PC-3 (cell line): ENCODE measurements at regions not wholly inside any gene's neighbourhood (a gene's known extent, or its start where the extent isn't known, plus 50 kb on each side); places are given as distances from the start of the nearest gene placed in this dataset.

Experiments used
- ATAC-seq: fragments of 200-7000 bp; cut with Tn5 transposase; 2 replicates; pipeline ENCODE4 v1.9.1; 2020; ENCODE audit warnings: mild to moderate bottlenecking, moderate library complexity
- BruUV-seq: library from RNA; stranded (reverse); fragments of 400-500 nt; replicated peaks from 2 replicates; lab custom pipeline; 2021; lab: Mats Ljungman, UMichigan
- CTCF ChIA-PET: fragments of 300-600 bp; sonication (Branson Sonifier 250); formaldehyde crosslinking; loops from one replicate; lab custom pipeline; 2022; ENCODE audit warnings: antibody characterized with exemption; lab: Charles Lee
- POLR2A ChIA-PET: fragments of 300-600 bp; sonication (Branson Sonifier 250); formaldehyde crosslinking; loops from one replicate; lab custom pipeline; 2022; ENCODE audit warnings: antibody characterized with exemption; ENCODE audit not compliant: unreplicated experiment; lab: Charles Lee
- DNase-seq: peaks from one replicate; pipeline ENCODE4 v3.0.0-alpha.2; 2015
- H2AFZ ChIP-seq: fragments of 300-600 bp; sonication (generic); 2 replicates; pipeline ENCODE4 v1.6.0; 2016; ENCODE audit warnings: antibody characterized with exemption, low read length
- H3F3A ChIP-seq: fragments of 300-600 bp; sonication (generic); one replicate; pipeline ENCODE4 v1.6.0; 2017; ENCODE audit warnings: antibody characterized with exemption, low read length, control low read depth, mild to moderate bottlenecking; ENCODE audit not compliant: unreplicated experiment
- H3K27ac ChIP-seq: fragments of 300-600 bp; sonication (generic); 2 replicates; pipeline ENCODE4 v1.5.1; 2016; ENCODE audit warnings: mild to moderate bottlenecking, low read length
- H3K27me3 ChIP-seq: fragments of 300-600 bp; sonication (generic); 2 replicates; pipeline ENCODE4 v1.6.1; 2016; ENCODE audit warnings: low read length, mixed read lengths
- H3K36me3 ChIP-seq: fragments of 300-600 bp; sonication (generic); 2 replicates; pipeline ENCODE4 v1.6.1; 2016; ENCODE audit warnings: low read depth, mixed run types, low read length, mixed read lengths
- H3K4me1 ChIP-seq: fragments of 300-600 bp; sonication (generic); 2 replicates; pipeline ENCODE4 v1.5.1; 2016; ENCODE audit warnings: low read length; ENCODE audit not compliant: insufficient read depth
- H3K4me2 ChIP-seq: fragments of 300-600 bp; sonication (generic); 2 replicates; pipeline ENCODE4 v1.6.0; 2016; ENCODE audit warnings: low read length
- H3K4me3 ChIP-seq: fragments of 300-600 bp; sonication (generic); 2 replicates; pipeline ENCODE4 v1.5.1; 2016; ENCODE audit warnings: mild to moderate bottlenecking, low read length, mixed read lengths
- H3K79me2 ChIP-seq: fragments of 300-600 bp; sonication (generic); 2 replicates; pipeline ENCODE4 v1.6.1; 2017; ENCODE audit warnings: low read length, mixed read lengths
- H3K9ac ChIP-seq: fragments of 300-600 bp; sonication (generic); 2 replicates; pipeline ENCODE4 v1.6.0; 2016; ENCODE audit warnings: mild to moderate bottlenecking, low read length
- H3K9me2 ChIP-seq: fragments of 300-600 bp; sonication (generic); replicated peaks from 2 replicates; pipeline ENCODE4 v1.6.1; 2016; ENCODE audit warnings: mixed run types, low read length, mixed read lengths
- H3K9me3 ChIP-seq: fragments of 300-600 bp; sonication (generic); 2 replicates; pipeline ENCODE4 v1.6.1; 2016; ENCODE audit warnings: low read length, mixed read lengths
- H4K20me1 ChIP-seq: fragments of 300-600 bp; sonication (generic); 2 replicates; pipeline ENCODE4 v1.6.1; 2016; ENCODE audit warnings: low read length, mixed read lengths
- CTCF ChIP-seq: fragments of 300-600 bp; sonication (generic); conservative IDR thresholded peaks from 2 replicates; pipeline ENCODE4 v1.5.1; 2017; ENCODE audit warnings: antibody characterized with exemption, low read depth, mild to moderate bottlenecking, low read length
- EZH2 ChIP-seq: fragments of 300-600 bp; sonication (generic); IDR thresholded peaks from one replicate; pipeline ENCODE4 v1.6.1; 2017; ENCODE audit warnings: antibody characterized with exemption, mild to moderate bottlenecking, low read length; ENCODE audit not compliant: unreplicated experiment
- EZH2phosphoT487 ChIP-seq: fragments of 300-600 bp; sonication (generic); IDR thresholded peaks from 2 replicates; pipeline ENCODE4 v1.6.1; 2018; ENCODE audit warnings: mild to moderate bottlenecking, antibody characterized with exemption, low read length, borderline replicate concordance
- intact Hi-C: fragments of 100-400 bp; cut with micrococcal nuclease; formaldehyde crosslinking; loops from 2 replicates; pipeline ENCODE4 v1.9.0; 2023

- TF ChIP-seq EZH2 = no peak
- TF ChIP-seq EZH2phosphoT487 = no peak
- TF ChIP-seq CTCF = no peak
- POLR2A ChIA-PET = no interaction called here
- no peaks in the 10 kb centered on the region for H3K9me2 ChIP-seq
- no peak overlapping the region for H3K4me2 ChIP-seq
- intact Hi-C loops = no loop called here
- CTCF ChIA-PET = no interaction called here
- no peaks in the 10 kb centered on the region for H4K20me1 ChIP-seq
- H3K4me1 ChIP-seq = no peaks in the 10 kb centered on the region
- no peak overlapping the region for H2AFZ ChIP-seq
- 0 out of 2 replicates have a peak, but pooled peaks cover 6% of the 10 kb centered on the region for H3K27me3 ChIP-seq
- H3K27ac ChIP-seq = no peak overlapping the region
- no peaks in the 10 kb centered on the region for H3K79me2 ChIP-seq
- BruUV-seq = no TSS peak
- H3K36me3 ChIP-seq = peaks cover 6% of the 10 kb centered on the region; the same call in 1 of the 2 replicates
- peaks cover 28% of the 10 kb centered on the region for H3K9me3 ChIP-seq
- H3K9ac ChIP-seq = no peak overlapping the region
- ATAC-seq (no peak), DNase-seq (no peak)
- H3F3A ChIP-seq = no peaks in the 10 kb centered on the region
- H3K4me3 ChIP-seq = no peak overlapping the region
Measured at GRCh38 chr12:34597548-34598351, 575.5 kb downstream of the ALG10 start.

- Histone ChIP-seq H3K4me1 (no peaks in the 10 kb centered on the region), H3K4me2 (no peak overlapping the region), H3K9me3 (peaks cover 23% of the 10 kb centered on the region), H2AFZ (no peak overlapping the region), H3K9me2 (no peaks in the 10 kb centered on the region), H3K9ac (no peak overlapping the region), H3K27ac (no peak overlapping the region), H3F3A (no peaks in the 10 kb centered on the region), H3K27me3 (0 out of 2 replicates have a peak, but pooled peaks cover 11% of the 10 kb centered on the region), H3K4me3 (no peak overlapping the region), H3K79me2 (no peaks in the 10 kb centered on the region), H4K20me1 (no peaks in the 10 kb centered on the region), H3K36me3 (peaks cover 6% of the 10 kb centered on the region; the same call in 1 of the 2 replicates)
- no peak for ATAC-seq
- ChIA-PET POLR2A (no interaction called here), CTCF (no interaction called here)
- no TSS peak for BruUV-seq
- DNase-seq = no peak
- intact Hi-C loops = no loop called here
- no peak for TF ChIP-seq EZH2
Measured at GRCh38 chr12:34598352-34598827, 576.1 kb downstream of the ALG10 start.

- H3F3A ChIP-seq = no peaks in the 10 kb centered on the region
- H3K36me3 ChIP-seq = 0 out of 2 replicates have a peak, but pooled peaks cover 6% of the 10 kb centered on the region
- H3K9me3 ChIP-seq = peaks cover 18% of the 10 kb centered on the region
- H2AFZ ChIP-seq = no peak overlapping the region
- no peaks in the 10 kb centered on the region for H4K20me1 ChIP-seq
- no TSS peak for BruUV-seq
- H3K9me2 ChIP-seq = no peaks in the 10 kb centered on the region
- no peak overlapping the region for H3K4me3 ChIP-seq
- intact Hi-C loops = no loop called here
- H3K4me1 ChIP-seq = no peaks in the 10 kb centered on the region
- 0 out of 2 replicates have a peak, but pooled peaks cover 11% of the 10 kb centered on the region for H3K27me3 ChIP-seq
- DNase-seq (no peak), ATAC-seq (no peak)
- no peak for TF ChIP-seq CTCF
- no peak for TF ChIP-seq EZH2phosphoT487
- no peak for TF ChIP-seq EZH2
- H3K79me2 ChIP-seq = no peaks in the 10 kb centered on the region
- ChIA-PET CTCF (no interaction called here), POLR2A (no interaction called here)
- H3K9ac ChIP-seq = no peak overlapping the region
- no peak overlapping the region for H3K27ac ChIP-seq
- H3K4me2 ChIP-seq = no peak overlapping the region
Measured at GRCh38 chr12:34598851-34599529, 576.7 kb downstream of the ALG10 start.
